ENCODE measurements at regions not wholly inside any gene's neighbourhood (a gene's known extent, or its start where the extent isn't known, plus 50 kb on each side); places are given as distances from the start of the nearest gene placed in this dataset.

GRCh38 chr12:45584336-45584735, 145.2 kb upstream of the ARID2 start:
- TF ChIP-seq, protein P1, sequence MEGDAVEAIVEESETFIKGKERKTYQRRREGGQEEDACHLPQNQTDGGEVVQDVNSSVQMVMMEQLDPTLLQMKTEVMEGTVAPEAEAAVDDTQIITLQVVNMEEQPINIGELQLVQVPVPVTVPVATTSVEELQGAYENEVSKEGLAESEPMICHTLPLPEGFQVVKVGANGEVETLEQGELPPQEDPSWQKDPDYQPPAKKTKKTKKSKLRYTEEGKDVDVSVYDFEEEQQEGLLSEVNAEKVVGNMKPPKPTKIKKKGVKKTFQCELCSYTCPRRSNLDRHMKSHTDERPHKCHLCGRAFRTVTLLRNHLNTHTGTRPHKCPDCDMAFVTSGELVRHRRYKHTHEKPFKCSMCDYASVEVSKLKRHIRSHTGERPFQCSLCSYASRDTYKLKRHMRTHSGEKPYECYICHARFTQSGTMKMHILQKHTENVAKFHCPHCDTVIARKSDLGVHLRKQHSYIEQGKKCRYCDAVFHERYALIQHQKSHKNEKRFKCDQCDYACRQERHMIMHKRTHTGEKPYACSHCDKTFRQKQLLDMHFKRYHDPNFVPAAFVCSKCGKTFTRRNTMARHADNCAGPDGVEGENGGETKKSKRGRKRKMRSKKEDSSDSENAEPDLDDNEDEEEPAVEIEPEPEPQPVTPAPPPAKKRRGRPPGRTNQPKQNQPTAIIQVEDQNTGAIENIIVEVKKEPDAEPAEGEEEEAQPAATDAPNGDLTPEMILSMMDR (IDR thresholded peaks at IDR 0.05), result no peak
- no peak for TF ChIP-seq EP300 (IDR thresholded peaks at IDR 0.05)
- TF ChIP-seq POLR2A (IDR thresholded peaks at IDR 0.05), result no peak

Data from sigmoid colon (tissue), 4 donors.